Uterus (tissue), 3 donors: ENCODE measurements at regions not wholly inside any gene's neighbourhood (a gene's known extent, or its start where the extent isn't known, plus 50 kb on each side); places are given as distances from the start of the nearest gene placed in this dataset.
A peak's percentile ranks its signal among the peaks of the same experiment; 100 is the strongest.

ENCODE experiments used
- DNase-seq, 2 donors: peaks; one replicate each; pipeline ENCODE4 v3.0.0-alpha.2; 2019 to 2020
- H3K27ac ChIP-seq, 2 donors: fragments of 200-600 bp; sonication (generic); 1 replicate in 1 of 2; 2 replicates in 1 of 2; pipeline ENCODE4 v1.5.1; 2016 to 2018
- H3K27me3 ChIP-seq, 2 donors: fragments of 200-600 bp; sonication (generic); one replicate each; pipeline ENCODE4 v1.5.1; 2018 to 2019; ENCODE audit warnings: control low read depth in 1 of 2
- H3K36me3 ChIP-seq, 2 donors: fragments of 200-600 bp; sonication (generic); one replicate each; pipeline ENCODE4 v1.5.1; 2019; ENCODE audit warnings: control low read depth in 1 of 2
- H3K4me1 ChIP-seq, 2 donors: fragments of 200-600 bp; sonication (generic); one replicate each; pipeline ENCODE4 v1.5.1; 2018 to 2019; ENCODE audit warnings: control low read depth in 1 of 2
- H3K4me3 ChIP-seq, 2 donors: fragments of 200-600 bp; sonication (generic); 1 replicate in 1 of 2; 2 replicates in 1 of 2; pipeline ENCODE4 v1.5.1; 2018 to 2019; ENCODE audit warnings: mild to moderate bottlenecking in 1 of 2
- H3K9me3 ChIP-seq, 2 donors: fragments of 200-600 bp; sonication (generic); one replicate each; pipeline ENCODE4 v1.5.1; 2019; ENCODE audit warnings: control low read depth in 1 of 2
- CTCF ChIP-seq, 4 experiments: fragments of 200-600 bp in 2 of 4; fragments of 450-650 bp in 2 of 4; sonication (generic) in 2 of 4; IDR thresholded peaks; one replicate each; pipeline ENCODE4 v1.5.1; 2016 to 2019; ENCODE audit warnings: antibody characterized with exemption in 4 of 4, mild to moderate bottlenecking in 2 of 4, moderate library complexity in 1 of 4
- POLR2A ChIP-seq, 2 donors: fragments of 450-650 bp; IDR thresholded peaks; one replicate each; pipeline ENCODE4 v1.6.1; 2016; ENCODE audit warnings: antibody characterized with exemption in 2 of 2, mild to moderate bottlenecking in 1 of 2, moderate library complexity in 1 of 2
- intact Hi-C: fragments of 100-400 bp; cut with DNase I; formaldehyde crosslinking; loops from one replicate; pipeline ENCODE4 v1.15.1; 2023; ENCODE audit warnings: low total_unique reads
- donor health status: DM: yes; HTN: yes; CAD: no.

- intact Hi-C loops, result loop anchor here (10.0 kb wide), 1 partner anchor 1581 kb away; no protein-coding TSS in a partner anchor
- no peak for TF ChIP-seq CTCF (IDR thresholded peaks at IDR 0.05)
- no peak for TF ChIP-seq POLR2A (IDR thresholded peaks at IDR 0.05)
These were observed 50.2 kb upstream of the AKR1E2 start for GRCh38 chr10:4775808-4776207.

GRCh38 chr10:4772202-4772570 lies 53.8 kb upstream of the AKR1E2 start:
- no peak for DNase-seq
- Histone ChIP-seq H3K4me1 (no peaks in the 10 kb centered on the region), H3K27ac (peak overlapping the region in 1 of 2 donors; percentile 47), H3K36me3 (no peaks in the 10 kb centered on the region), H3K27me3 (no peaks in the 10 kb centered on the region), H3K4me3 (no peak overlapping the region), H3K9me3 (no peaks in the 10 kb centered on the region)
- TF ChIP-seq POLR2A (IDR thresholded peaks at IDR 0.05) (no peak), CTCF (IDR thresholded peaks at IDR 0.05) (no peak)
- intact Hi-C loops, result loop anchor here (10.0 kb wide), 1 partner anchor 1577 kb away; no protein-coding TSS in a partner anchor

More at GRCh38 chr10:4775808-4776207, 50.2 kb upstream of the AKR1E2 start:
- Histone ChIP-seq H3K36me3 (no peaks in the 10 kb centered on the region), H3K4me3 (no peak overlapping the region), H3K9me3 (no peaks in the 10 kb centered on the region), H3K4me1 (no peaks in the 10 kb centered on the region), H3K27ac (no peak overlapping the region), H3K27me3 (no peaks in the 10 kb centered on the region)
- DNase-seq, result no peak

GRCh38 chr10:4771554-4772201 lies 54.3 kb upstream of the AKR1E2 start:
- Histone ChIP-seq H3K36me3 (no peaks in the 10 kb centered on the region), H3K4me1 (no peaks in the 10 kb centered on the region), H3K4me3 (no peak overlapping the region), H3K27ac (peak overlapping the region; percentile 47 to 51), H3K27me3 (no peaks in the 10 kb centered on the region), H3K9me3 (no peaks in the 10 kb centered on the region)
- DNase-seq, result no peak
- TF ChIP-seq POLR2A (IDR thresholded peaks at IDR 0.05), result no peak
- no peak for TF ChIP-seq CTCF (IDR thresholded peaks at IDR 0.05)
- intact Hi-C loops, result loop anchor here (10.0 kb wide), 1 partner anchor 1577 kb away; no protein-coding TSS in a partner anchor

- no peaks in the 10 kb centered on the region for H3K4me1 ChIP-seq
- no peak for DNase-seq
- no peaks in the 10 kb centered on the region for H3K36me3 ChIP-seq
- H3K27me3 ChIP-seq, result no peaks in the 10 kb centered on the region
- H3K4me3 ChIP-seq, result no peak overlapping the region
- TF ChIP-seq POLR2A (IDR thresholded peaks at IDR 0.05) (no peak), CTCF (IDR thresholded peaks at IDR 0.05) (peak; percentile 41 to 51 (median 46))
- intact Hi-C loops, result loop anchor here (10.0 kb wide), 1 partner anchor 1576 kb away; no protein-coding TSS in a partner anchor
- no peaks in the 10 kb centered on the region for H3K9me3 ChIP-seq
- peak overlapping the region; percentile 47 to 51 for H3K27ac ChIP-seq
These were observed 55.0 kb upstream of the AKR1E2 start for GRCh38 chr10:4770801-4771553.

- H3K27me3 ChIP-seq, result no peaks in the 10 kb centered on the region
- intact Hi-C loops, result no loop called here
- H3K4me1 ChIP-seq, result no peaks in the 10 kb centered on the region
- H3K4me3 ChIP-seq, result no peak overlapping the region
- TF ChIP-seq POLR2A (IDR thresholded peaks at IDR 0.05) (no peak), CTCF (IDR thresholded peaks at IDR 0.05) (no peak)
- H3K9me3 ChIP-seq, result no peaks in the 10 kb centered on the region
- H3K27ac ChIP-seq, result no peak overlapping the region
- no peaks in the 10 kb centered on the region for H3K36me3 ChIP-seq
- DNase-seq, result no peak
These were observed 57.6 kb upstream of the AKR1E2 start for GRCh38 chr10:4768416-4768815.
